Brain pericyte (primary cell): ENCODE measurements at regions not wholly inside any gene's neighbourhood (a gene's known extent, or its start where the extent isn't known, plus 50 kb on each side); places are given as distances from the start of the nearest gene placed in this dataset.

Experiments used
- DNase-seq: peaks from one replicate; pipeline ENCODE4 v3.0.0-alpha.2; 2012; ENCODE audit warnings: low read depth, low spot score

- no peak for DNase-seq
Observed at GRCh38 chr21:41632748-41633475, 125.0 kb upstream of the TMPRSS2 start.

GRCh38 chr21:41631564-41632461 lies 123.9 kb upstream of the TMPRSS2 start:
- no peak for DNase-seq

- no peak for DNase-seq
Observed at GRCh38 chr21:41630917-41631316, 123.0 kb upstream of the TMPRSS2 start.

- no peak for DNase-seq
Observed at GRCh38 chr21:41630249-41630648, 122.3 kb upstream of the TMPRSS2 start.

- no peak for DNase-seq
Observed at GRCh38 chr21:41628256-41628655, 120.3 kb upstream of the TMPRSS2 start.

- no peak for DNase-seq
Observed at GRCh38 chr21:41627428-41627827, 119.5 kb upstream of the TMPRSS2 start.

GRCh38 chr21:41626021-41626420 lies 118.1 kb upstream of the TMPRSS2 start:
- DNase-seq = no peak

- no peak for DNase-seq
Observed at GRCh38 chr21:41625428-41625827, 117.5 kb upstream of the TMPRSS2 start.

GRCh38 chr21:41624674-41625310 lies 116.8 kb upstream of the TMPRSS2 start:
- no peak for DNase-seq

- no peak for DNase-seq
Observed at GRCh38 chr21:41623945-41624344, 116.0 kb upstream of the TMPRSS2 start.

- no peak for DNase-seq
Observed at GRCh38 chr21:41622831-41623548, 115.0 kb upstream of the TMPRSS2 start.

GRCh38 chr21:41622201-41622600 lies 114.2 kb upstream of the TMPRSS2 start:
- no peak for DNase-seq

GRCh38 chr21:41621513-41621912 lies 113.6 kb upstream of the TMPRSS2 start:
- DNase-seq = no peak

- no peak for DNase-seq
Observed at GRCh38 chr21:41620982-41621381, 113.0 kb upstream of the TMPRSS2 start.

GRCh38 chr21:41620541-41620940 lies 112.6 kb upstream of the TMPRSS2 start:
- DNase-seq = no peak

- DNase-seq = no peak
Observed at GRCh38 chr21:41616031-41616591, 108.2 kb upstream of the TMPRSS2 start.

- no peak for DNase-seq
Observed at GRCh38 chr21:41615613-41616012, 107.7 kb upstream of the TMPRSS2 start.

- DNase-seq = no peak
Observed at GRCh38 chr21:41614511-41614910, 106.6 kb upstream of the TMPRSS2 start.

- DNase-seq = no peak
Observed at GRCh38 chr21:41613533-41613909, 105.6 kb upstream of the TMPRSS2 start.

- DNase-seq = peak; percentile 31
Observed at GRCh38 chr21:41612674-41613532, 104.9 kb upstream of the TMPRSS2 start.
